ENCODE measurements at regions not wholly inside any gene's neighbourhood (a gene's known extent, or its start where the extent isn't known, plus 50 kb on each side); places are given as distances from the start of the nearest gene placed in this dataset.

DNA sequence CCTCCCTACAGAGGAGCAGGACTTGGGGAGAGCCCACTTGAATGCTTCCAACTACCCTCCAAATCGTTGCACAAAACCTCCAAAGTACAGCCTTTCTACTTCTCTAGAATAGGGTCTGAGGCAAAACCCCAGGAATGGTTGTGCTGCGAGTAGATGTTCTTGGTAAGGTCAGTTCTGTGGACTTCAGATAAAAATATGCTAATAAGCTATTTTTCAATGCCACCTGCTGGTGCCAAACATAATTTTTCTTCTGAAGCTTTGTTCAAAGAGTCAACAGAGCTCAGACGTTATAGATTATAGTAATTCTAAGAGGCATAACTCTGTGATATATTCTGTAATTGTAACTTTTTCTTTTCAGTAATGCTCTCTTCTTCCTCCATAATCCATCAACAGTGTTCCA lies 425.7 kb downstream of the GPAT3 start:
- TF ChIP-seq, protein P1, sequence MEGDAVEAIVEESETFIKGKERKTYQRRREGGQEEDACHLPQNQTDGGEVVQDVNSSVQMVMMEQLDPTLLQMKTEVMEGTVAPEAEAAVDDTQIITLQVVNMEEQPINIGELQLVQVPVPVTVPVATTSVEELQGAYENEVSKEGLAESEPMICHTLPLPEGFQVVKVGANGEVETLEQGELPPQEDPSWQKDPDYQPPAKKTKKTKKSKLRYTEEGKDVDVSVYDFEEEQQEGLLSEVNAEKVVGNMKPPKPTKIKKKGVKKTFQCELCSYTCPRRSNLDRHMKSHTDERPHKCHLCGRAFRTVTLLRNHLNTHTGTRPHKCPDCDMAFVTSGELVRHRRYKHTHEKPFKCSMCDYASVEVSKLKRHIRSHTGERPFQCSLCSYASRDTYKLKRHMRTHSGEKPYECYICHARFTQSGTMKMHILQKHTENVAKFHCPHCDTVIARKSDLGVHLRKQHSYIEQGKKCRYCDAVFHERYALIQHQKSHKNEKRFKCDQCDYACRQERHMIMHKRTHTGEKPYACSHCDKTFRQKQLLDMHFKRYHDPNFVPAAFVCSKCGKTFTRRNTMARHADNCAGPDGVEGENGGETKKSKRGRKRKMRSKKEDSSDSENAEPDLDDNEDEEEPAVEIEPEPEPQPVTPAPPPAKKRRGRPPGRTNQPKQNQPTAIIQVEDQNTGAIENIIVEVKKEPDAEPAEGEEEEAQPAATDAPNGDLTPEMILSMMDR (conservative IDR thresholded peaks at IDR 0.05; ENCODE audit: low read depth, low read length): peak; percentile 19; the same call in 1 of the 2 replicates
- TF ChIP-seq EZH2 (IDR thresholded peaks at IDR 0.05; ENCODE audit: borderline replicate concordance, low read depth, low read length, poor library complexity, severe bottlenecking): no peak
